ENCODE measurements at regions not wholly inside any gene's neighbourhood (a gene's known extent, or its start where the extent isn't known, plus 50 kb on each side); places are given as distances from the start of the nearest gene placed in this dataset.

DNA sequence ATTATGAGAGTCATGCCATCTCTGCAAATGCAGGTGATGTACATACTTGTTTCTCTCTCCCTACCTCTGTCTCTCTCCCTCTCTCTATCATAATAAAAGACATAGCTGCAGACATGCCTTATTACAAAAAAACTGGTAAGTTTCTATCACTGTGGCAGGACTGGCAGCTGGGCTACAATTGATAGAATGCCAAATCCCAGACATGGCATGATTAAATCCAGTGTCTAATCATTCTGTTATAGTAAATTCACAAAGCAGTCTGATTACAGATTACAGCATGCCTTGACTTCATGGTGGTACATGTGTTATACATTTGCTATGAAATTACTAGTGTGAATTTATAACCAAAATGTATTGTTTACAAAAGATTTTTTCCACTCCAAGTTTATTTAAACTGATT lies 854.7 kb downstream of the TMTC2 start:
- H3K9me3 Mint-ChIP-seq (ENCODE audit: low read depth, unreplicated experiment): no peaks in the 10 kb centered on the region
- intact Hi-C loops (cut with micrococcal nuclease; ENCODE audit: unreplicated experiment): no loop called here
- no peak overlapping the region for H3K27ac Mint-ChIP-seq (ENCODE audit: unreplicated experiment)
- CTCF ChIA-PET: no interaction called here
- H3K36me3 Mint-ChIP-seq (ENCODE audit: insufficient read depth, unreplicated experiment): no peaks in the 10 kb centered on the region
- no peaks in the 10 kb centered on the region for H3K27me3 Mint-ChIP-seq (ENCODE audit: unreplicated experiment)
- TF ChIP-seq, protein P1, sequence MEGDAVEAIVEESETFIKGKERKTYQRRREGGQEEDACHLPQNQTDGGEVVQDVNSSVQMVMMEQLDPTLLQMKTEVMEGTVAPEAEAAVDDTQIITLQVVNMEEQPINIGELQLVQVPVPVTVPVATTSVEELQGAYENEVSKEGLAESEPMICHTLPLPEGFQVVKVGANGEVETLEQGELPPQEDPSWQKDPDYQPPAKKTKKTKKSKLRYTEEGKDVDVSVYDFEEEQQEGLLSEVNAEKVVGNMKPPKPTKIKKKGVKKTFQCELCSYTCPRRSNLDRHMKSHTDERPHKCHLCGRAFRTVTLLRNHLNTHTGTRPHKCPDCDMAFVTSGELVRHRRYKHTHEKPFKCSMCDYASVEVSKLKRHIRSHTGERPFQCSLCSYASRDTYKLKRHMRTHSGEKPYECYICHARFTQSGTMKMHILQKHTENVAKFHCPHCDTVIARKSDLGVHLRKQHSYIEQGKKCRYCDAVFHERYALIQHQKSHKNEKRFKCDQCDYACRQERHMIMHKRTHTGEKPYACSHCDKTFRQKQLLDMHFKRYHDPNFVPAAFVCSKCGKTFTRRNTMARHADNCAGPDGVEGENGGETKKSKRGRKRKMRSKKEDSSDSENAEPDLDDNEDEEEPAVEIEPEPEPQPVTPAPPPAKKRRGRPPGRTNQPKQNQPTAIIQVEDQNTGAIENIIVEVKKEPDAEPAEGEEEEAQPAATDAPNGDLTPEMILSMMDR (IDR thresholded peaks at IDR 0.05; ENCODE audit: unreplicated experiment): no peak
- H3K4me1 Mint-ChIP-seq (ENCODE audit: low read depth, unreplicated experiment): no peaks in the 10 kb centered on the region
- DNase-seq: no peak
- BruUV-seq (replicated peaks): no TSS peak
- H3K4me3 Mint-ChIP-seq (ENCODE audit: low read depth, unreplicated experiment): no peak overlapping the region

DNA sequence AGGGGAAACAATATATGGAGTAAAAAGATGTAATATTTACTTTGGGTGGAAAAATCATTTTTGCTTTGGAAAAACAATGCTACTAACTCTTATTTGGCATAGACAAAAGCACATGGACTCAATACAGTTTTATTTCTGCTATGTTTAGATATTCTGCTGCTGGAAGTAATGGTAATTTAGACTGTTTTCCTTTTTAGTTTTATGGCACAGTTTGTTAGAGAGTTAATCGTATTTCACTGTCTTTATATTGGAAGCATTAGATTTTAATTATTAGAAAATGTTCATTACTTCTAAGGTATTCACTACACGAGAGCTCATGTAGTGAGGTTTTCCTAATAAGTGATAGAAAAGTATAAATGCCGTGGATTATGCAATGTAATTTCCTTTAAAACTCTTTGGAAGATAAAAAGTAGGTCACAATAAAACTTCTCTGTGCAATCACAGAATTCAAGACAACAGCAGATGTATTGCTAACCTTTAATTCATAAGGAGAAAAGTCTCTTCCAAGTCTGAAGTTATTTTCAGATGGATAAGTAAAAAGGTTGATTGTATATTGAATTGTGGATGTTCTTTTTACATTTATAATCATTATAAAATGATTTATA lies 851.8 kb downstream of the TMTC2 start:
- no peaks in the 10 kb centered on the region for H3K4me1 Mint-ChIP-seq (ENCODE audit: low read depth, unreplicated experiment)
- no peak overlapping the region for H3K27ac Mint-ChIP-seq (ENCODE audit: unreplicated experiment)
- no peaks in the 10 kb centered on the region for H3K9me3 Mint-ChIP-seq (ENCODE audit: low read depth, unreplicated experiment)
- CTCF ChIA-PET: no interaction called here
- no TSS peak for BruUV-seq (replicated peaks)
- no peak for DNase-seq
- no peaks in the 10 kb centered on the region for H3K27me3 Mint-ChIP-seq (ENCODE audit: unreplicated experiment)
- H3K4me3 Mint-ChIP-seq (ENCODE audit: low read depth, unreplicated experiment): no peak overlapping the region
- H3K36me3 Mint-ChIP-seq (ENCODE audit: insufficient read depth, unreplicated experiment): no peaks in the 10 kb centered on the region
- intact Hi-C loops (cut with micrococcal nuclease; ENCODE audit: unreplicated experiment): loop anchor here (10.0 kb wide), 1 partner anchor 854 kb away; the partner anchor contains the start of gene TMTC2
- TF ChIP-seq, protein P1 (IDR thresholded peaks at IDR 0.05; ENCODE audit: unreplicated experiment): no peak

DNA sequence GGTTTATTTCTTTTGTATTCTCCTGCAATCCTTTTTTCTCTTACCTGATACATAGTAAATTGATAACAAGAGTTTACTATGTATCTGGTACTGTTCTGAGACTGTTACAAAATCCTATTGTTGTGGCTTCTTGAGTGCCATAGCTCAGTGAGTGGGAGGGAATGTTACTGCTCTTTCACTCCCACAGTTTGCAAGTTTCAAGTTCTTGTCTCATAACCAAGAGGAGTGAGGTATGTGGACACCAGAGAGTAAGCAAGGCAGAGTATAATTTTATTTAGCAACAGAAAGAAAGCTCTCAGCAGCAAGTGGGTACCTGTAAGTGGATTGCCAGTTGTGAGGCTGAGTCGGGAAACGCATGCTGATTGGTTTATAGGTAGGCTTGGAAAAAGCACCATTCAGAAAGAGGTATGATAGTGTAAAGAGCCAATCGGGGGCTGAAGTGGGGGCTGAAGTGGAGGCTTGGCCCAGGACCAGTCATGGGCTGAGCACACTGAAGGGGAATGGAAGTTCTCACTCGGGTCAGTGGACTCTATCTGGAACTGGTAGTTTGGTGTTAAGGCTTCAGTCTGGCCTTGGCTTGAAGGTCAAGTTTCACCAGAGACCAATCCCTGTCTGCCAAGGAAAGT lies 850.8 kb downstream of the TMTC2 start:
- H3K27me3 Mint-ChIP-seq (ENCODE audit: unreplicated experiment): no peaks in the 10 kb centered on the region
- intact Hi-C loops (cut with micrococcal nuclease; ENCODE audit: unreplicated experiment): loop anchor here (10.0 kb wide), 1 partner anchor 853 kb away; the partner anchor contains the start of gene TMTC2
- no peak overlapping the region for H3K27ac Mint-ChIP-seq (ENCODE audit: unreplicated experiment)
- no peak for DNase-seq
- H3K4me1 Mint-ChIP-seq (ENCODE audit: low read depth, unreplicated experiment): no peaks in the 10 kb centered on the region
- H3K4me3 Mint-ChIP-seq (ENCODE audit: low read depth, unreplicated experiment): no peak overlapping the region
- TF ChIP-seq, protein P1 (IDR thresholded peaks at IDR 0.05; ENCODE audit: unreplicated experiment): no peak
- BruUV-seq (replicated peaks): no TSS peak
- no peaks in the 10 kb centered on the region for H3K9me3 Mint-ChIP-seq (ENCODE audit: low read depth, unreplicated experiment)
- H3K36me3 Mint-ChIP-seq (ENCODE audit: insufficient read depth, unreplicated experiment): no peaks in the 10 kb centered on the region
- CTCF ChIA-PET: no interaction called here

DNA sequence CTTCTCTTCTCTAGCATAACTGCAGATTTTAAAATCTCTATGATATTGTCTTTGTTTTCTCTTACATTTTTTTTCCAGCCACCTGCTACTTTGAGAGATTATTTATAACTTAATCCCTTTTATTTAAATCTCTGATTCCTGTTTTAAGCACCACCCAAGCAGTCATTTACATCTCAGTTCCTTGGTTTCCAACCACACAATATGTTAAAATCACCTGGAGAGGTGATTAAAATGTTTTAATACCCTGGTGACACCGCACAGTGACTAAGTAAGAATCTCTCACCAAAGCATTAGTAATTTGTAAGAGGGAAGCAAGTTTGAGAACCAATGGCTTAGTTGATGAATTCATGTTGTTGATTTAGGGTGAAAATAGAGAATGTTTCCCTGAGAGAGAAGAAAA lies 849.8 kb downstream of the TMTC2 start:
- H3K27me3 Mint-ChIP-seq (ENCODE audit: unreplicated experiment): no peaks in the 10 kb centered on the region
- H3K27ac Mint-ChIP-seq (ENCODE audit: unreplicated experiment): no peak overlapping the region
- TF ChIP-seq, protein P1 (IDR thresholded peaks at IDR 0.05; ENCODE audit: unreplicated experiment): no peak
- no peaks in the 10 kb centered on the region for H3K36me3 Mint-ChIP-seq (ENCODE audit: insufficient read depth, unreplicated experiment)
- H3K9me3 Mint-ChIP-seq (ENCODE audit: low read depth, unreplicated experiment): no peaks in the 10 kb centered on the region
- H3K4me1 Mint-ChIP-seq (ENCODE audit: low read depth, unreplicated experiment): no peaks in the 10 kb centered on the region
- BruUV-seq (replicated peaks): no TSS peak
- CTCF ChIA-PET: interaction anchor here (0.6 kb wide), 1 partner anchor 240 kb away, joined by 4 read pairs; no protein-coding TSS in a partner anchor
- no peak overlapping the region for H3K4me3 Mint-ChIP-seq (ENCODE audit: low read depth, unreplicated experiment)
- DNase-seq: no peak
- intact Hi-C loops (cut with micrococcal nuclease; ENCODE audit: unreplicated experiment): loop anchor here (10.0 kb wide), 1 partner anchor 852 kb away; the partner anchor contains the start of gene TMTC2
